ENCODE measurements at regions not wholly inside any gene's neighbourhood (a gene's known extent, or its start where the extent isn't known, plus 50 kb on each side); places are given as distances from the start of the nearest gene placed in this dataset.

DNA sequence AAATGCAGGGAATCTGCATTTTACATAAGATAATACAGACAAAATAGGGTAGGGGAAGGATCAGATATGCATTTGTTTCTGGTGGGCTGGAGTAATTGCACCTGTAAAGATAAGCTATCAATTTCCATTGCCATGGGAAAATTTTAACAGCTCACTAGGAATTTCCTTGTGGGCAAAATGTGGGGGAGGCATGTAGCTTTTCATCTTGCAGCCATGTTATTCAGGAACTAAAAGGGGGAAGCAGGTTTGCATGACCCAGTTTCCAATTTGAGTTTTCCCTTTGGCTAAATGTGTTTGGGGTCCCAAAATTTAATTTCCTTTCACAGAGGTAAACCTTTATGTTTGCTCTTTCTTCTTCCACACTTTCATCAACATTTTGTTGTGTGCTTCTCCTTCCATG, 624.4 kb downstream of the NYAP2 start:
- no peak for DNase-seq (ENCODE audit: extremely low spot score)
- intact Hi-C loops (cut with DNase I): no loop called here
- Histone ChIP-seq H3K4me3 (no peak overlapping the region), H3K27me3 (no peaks in the 10 kb centered on the region), H3K27ac (replicated peaks in 1 of 4) (no peak overlapping the region), H3K4me1 (no peaks in the 10 kb centered on the region), H3K9me3 (no peaks in the 10 kb centered on the region), H3K36me3 (no peaks in the 10 kb centered on the region)
- TF ChIP-seq POLR2A (IDR thresholded peaks at IDR 0.05; ENCODE audit: low read depth) (no peak), EP300 (IDR thresholded peaks at IDR 0.05) (no peak), POLR2AphosphoS5 (IDR thresholded peaks at IDR 0.05) (no peak)
- TF ChIP-seq, protein P1, sequence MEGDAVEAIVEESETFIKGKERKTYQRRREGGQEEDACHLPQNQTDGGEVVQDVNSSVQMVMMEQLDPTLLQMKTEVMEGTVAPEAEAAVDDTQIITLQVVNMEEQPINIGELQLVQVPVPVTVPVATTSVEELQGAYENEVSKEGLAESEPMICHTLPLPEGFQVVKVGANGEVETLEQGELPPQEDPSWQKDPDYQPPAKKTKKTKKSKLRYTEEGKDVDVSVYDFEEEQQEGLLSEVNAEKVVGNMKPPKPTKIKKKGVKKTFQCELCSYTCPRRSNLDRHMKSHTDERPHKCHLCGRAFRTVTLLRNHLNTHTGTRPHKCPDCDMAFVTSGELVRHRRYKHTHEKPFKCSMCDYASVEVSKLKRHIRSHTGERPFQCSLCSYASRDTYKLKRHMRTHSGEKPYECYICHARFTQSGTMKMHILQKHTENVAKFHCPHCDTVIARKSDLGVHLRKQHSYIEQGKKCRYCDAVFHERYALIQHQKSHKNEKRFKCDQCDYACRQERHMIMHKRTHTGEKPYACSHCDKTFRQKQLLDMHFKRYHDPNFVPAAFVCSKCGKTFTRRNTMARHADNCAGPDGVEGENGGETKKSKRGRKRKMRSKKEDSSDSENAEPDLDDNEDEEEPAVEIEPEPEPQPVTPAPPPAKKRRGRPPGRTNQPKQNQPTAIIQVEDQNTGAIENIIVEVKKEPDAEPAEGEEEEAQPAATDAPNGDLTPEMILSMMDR (IDR thresholded peaks at IDR 0.05): no peak

DNA sequence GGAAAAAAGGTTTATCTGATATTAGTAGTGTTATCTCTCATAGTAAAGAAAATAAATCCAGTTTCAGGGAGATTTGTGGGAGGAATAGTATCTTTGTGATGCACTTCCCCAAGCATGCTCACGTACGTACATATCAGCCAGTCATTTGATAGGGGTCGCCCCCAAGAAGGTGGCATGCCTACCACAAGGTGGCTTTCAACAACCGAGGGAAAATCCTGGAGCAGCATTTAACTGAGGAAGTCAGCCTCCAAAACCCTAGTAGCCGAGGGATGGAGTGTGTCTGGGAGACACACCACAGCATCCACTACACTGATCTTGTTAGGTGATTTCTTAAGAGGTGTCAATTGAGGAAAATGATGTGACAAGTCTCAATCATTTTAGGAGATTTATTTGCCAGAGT, 623.9 kb downstream of the NYAP2 start:
- Histone ChIP-seq H3K9me3 (no peaks in the 10 kb centered on the region), H3K4me3 (no peak overlapping the region), H3K4me1 (no peaks in the 10 kb centered on the region), H3K27me3 (no peaks in the 10 kb centered on the region), H3K27ac (replicated peaks in 1 of 4) (no peak overlapping the region), H3K36me3 (no peaks in the 10 kb centered on the region)
- intact Hi-C loops (cut with DNase I): no loop called here
- WGBS: 60% methylated on average over 5 of the region's 5 CpGs
- DNase-seq (ENCODE audit: extremely low spot score): no peak
- no peak for TF ChIP-seq POLR2A (IDR thresholded peaks at IDR 0.05; ENCODE audit: low read depth)

DNA sequence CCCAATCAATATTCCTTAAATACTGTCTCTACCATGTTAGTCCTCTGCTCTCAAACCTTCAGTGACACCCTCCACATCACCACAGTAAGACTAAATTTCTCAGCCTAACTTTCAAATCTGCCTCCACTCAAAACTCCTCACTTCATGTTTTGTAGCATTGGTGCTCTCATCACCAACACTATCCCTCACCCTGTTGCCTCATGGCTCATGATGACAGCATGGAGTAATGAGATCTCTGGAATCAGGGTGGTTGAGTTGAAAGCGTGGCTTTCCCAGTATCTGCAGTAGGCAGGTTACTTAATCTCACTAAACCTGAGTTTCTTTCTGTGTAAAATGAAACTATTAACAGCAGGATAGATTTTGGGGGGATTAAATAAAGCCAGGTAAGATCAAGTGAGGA, 621.4 kb downstream of the NYAP2 start:
- 88% methylated on average over 1 of the region's 1 CpG for WGBS
- Histone ChIP-seq H3K4me3 (no peak overlapping the region), H3K9me3 (no peaks in the 10 kb centered on the region), H3K4me1 (no peaks in the 10 kb centered on the region), H3K27ac (replicated peaks in 1 of 4) (no peak overlapping the region), H3K27me3 (no peaks in the 10 kb centered on the region), H3K36me3 (no peaks in the 10 kb centered on the region)
- intact Hi-C loops (cut with DNase I): no loop called here
- TF ChIP-seq POLR2AphosphoS5 (IDR thresholded peaks at IDR 0.05) (no peak), EP300 (IDR thresholded peaks at IDR 0.05) (no peak), POLR2A (IDR thresholded peaks at IDR 0.05; ENCODE audit: low read depth) (no peak)
- TF ChIP-seq, protein P1 (IDR thresholded peaks at IDR 0.05): no peak
- DNase-seq (ENCODE audit: extremely low spot score): no peak

DNA sequence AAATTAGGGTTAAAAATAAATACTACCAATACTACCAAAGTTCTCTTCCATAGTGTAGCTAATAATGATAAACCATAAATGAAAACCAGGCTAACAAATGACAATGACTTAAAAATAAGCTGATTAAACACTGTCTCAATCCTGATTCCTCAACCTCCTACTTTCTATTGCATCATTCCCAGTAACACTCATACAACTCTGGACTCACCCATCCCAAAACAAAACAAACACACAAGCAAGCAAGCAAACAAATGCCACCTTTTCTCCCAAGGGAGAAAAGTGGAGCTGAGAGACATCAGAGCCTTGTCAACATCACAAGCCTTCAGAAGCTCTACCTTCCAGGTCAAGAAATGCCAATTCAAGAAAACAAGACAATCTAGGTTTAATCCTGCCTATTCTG, 620.7 kb downstream of the NYAP2 start:
- H3K4me3 ChIP-seq: no peak overlapping the region
- intact Hi-C loops (cut with DNase I): no loop called here
- H3K9me3 ChIP-seq: no peaks in the 10 kb centered on the region

DNA sequence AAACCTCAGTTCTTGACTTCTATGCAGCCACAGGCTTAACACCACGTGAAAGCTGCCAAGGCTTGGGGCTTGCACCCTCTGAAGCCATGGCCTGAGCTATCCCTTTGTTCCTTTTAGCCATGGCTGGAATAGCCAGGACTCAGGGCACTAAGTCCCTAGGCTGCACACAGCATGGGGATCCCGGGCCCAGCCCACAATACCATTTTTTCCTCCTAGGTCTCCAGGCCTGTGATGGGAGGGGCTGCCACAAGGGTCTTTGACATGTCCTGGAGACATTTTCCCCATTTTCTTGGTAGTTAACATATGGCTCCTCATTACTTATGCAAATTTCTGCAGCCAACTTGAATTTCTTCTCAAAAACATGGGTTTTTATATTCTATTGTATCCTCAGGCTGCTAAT, 619.1 kb downstream of the NYAP2 start:
- Histone ChIP-seq H3K4me1 (no peaks in the 10 kb centered on the region), H3K27me3 (no peaks in the 10 kb centered on the region), H3K36me3 (no peaks in the 10 kb centered on the region), H3K27ac (replicated peaks in 1 of 4) (no peak overlapping the region), H3K4me3 (no peak overlapping the region), H3K9me3 (no peaks in the 10 kb centered on the region)
- 87% methylated on average over 2 of the region's 2 CpGs for WGBS
- intact Hi-C loops (cut with DNase I): no loop called here
- DNase-seq (ENCODE audit: extremely low spot score): no peak
- TF ChIP-seq POLR2A (IDR thresholded peaks at IDR 0.05; ENCODE audit: low read depth) (no peak), EP300 (IDR thresholded peaks at IDR 0.05) (no peak)
- TF ChIP-seq, protein P1 (IDR thresholded peaks at IDR 0.05): no peak

More for the DNA sequence above, 620.7 kb downstream of the NYAP2 start:
- Histone ChIP-seq H3K4me1 (no peaks in the 10 kb centered on the region), H3K27me3 (no peaks in the 10 kb centered on the region), H3K27ac (replicated peaks in 1 of 4) (no peak overlapping the region), H3K36me3 (no peaks in the 10 kb centered on the region)
- DNase-seq (ENCODE audit: extremely low spot score): no peak
- TF ChIP-seq, protein P1 (IDR thresholded peaks at IDR 0.05): no peak
- TF ChIP-seq POLR2A (IDR thresholded peaks at IDR 0.05; ENCODE audit: low read depth) (no peak), EP300 (IDR thresholded peaks at IDR 0.05) (no peak), POLR2AphosphoS5 (IDR thresholded peaks at IDR 0.05) (no peak)

Measured in esophagus muscularis mucosa (tissue), 4 donors.